DND-41 (cell line): ENCODE measurements at regions not wholly inside any gene's neighbourhood (a gene's known extent, or its start where the extent isn't known, plus 50 kb on each side); places are given as distances from the start of the nearest gene placed in this dataset.

Experiments used
- ATAC-seq: fragments of 200-7000 bp; cut with Tn5 transposase; 3 replicates; pipeline ENCODE4 v1.9.1; 2021; ENCODE audit warnings: low read depth; ENCODE audit not compliant: insufficient read depth
- DNase-seq: peaks from one replicate; pipeline ENCODE4 v3.0.0-alpha.2; 2020
- H2AFZ ChIP-seq: 2 replicates; pipeline ENCODE4 v1.6.0; 2012; ENCODE audit warnings: low read depth, low read length
- H3K27ac ChIP-seq: 2 replicates; pipeline ENCODE4 v1.5.1; 2012; ENCODE audit warnings: low read length, inconsistent platforms
- H3K27me3 ChIP-seq: fragments of 200-600 bp; sonication (generic); 2 replicates; pipeline ENCODE4 v1.6.0; 2012; ENCODE audit warnings: low read length, mild to moderate bottlenecking, inconsistent platforms; ENCODE audit not compliant: insufficient read depth, poor library complexity
- H3K36me3 ChIP-seq: 2 replicates; pipeline ENCODE4 v1.5.1; 2012; ENCODE audit warnings: low read length, inconsistent platforms; ENCODE audit not compliant: insufficient read depth
- H3K4me1 ChIP-seq: 2 replicates; pipeline ENCODE4 v1.5.1; 2012; ENCODE audit warnings: mild to moderate bottlenecking, low read length; ENCODE audit not compliant: insufficient read depth
- H3K4me2 ChIP-seq: 2 replicates; pipeline ENCODE4 v1.6.0; 2012; ENCODE audit warnings: mild to moderate bottlenecking, moderate library complexity, low read length, inconsistent platforms; ENCODE audit not compliant: insufficient read depth
- H3K4me3 ChIP-seq, 2 experiments: fragments of 200-600 bp in 1 of 2; shearing (Covaris generic) in 1 of 2; 2 replicates each; pipeline ENCODE4 v1.5.1; 2012 to 2016; ENCODE audit warnings: inconsistent platforms in 2 of 2, low read length in 2 of 2, mild to moderate bottlenecking in 2 of 2, low read depth in 1 of 2, moderate library complexity in 1 of 2
- H3K79me2 ChIP-seq: 2 replicates; pipeline ENCODE4 v1.6.0; 2012; ENCODE audit warnings: low read length, inconsistent platforms; ENCODE audit not compliant: insufficient read depth
- H3K9ac ChIP-seq: 2 replicates; pipeline ENCODE4 v1.6.0; 2012; ENCODE audit warnings: low read depth, mild to moderate bottlenecking, inconsistent platforms, low read length, moderate library complexity
- H3K9me3 ChIP-seq: 2 replicates; pipeline ENCODE4 v1.5.1; 2012; ENCODE audit warnings: low read length, moderate library complexity, mild to moderate bottlenecking, inconsistent platforms; ENCODE audit not compliant: insufficient read depth, severe bottlenecking
- H4K20me1 ChIP-seq: 2 replicates; pipeline ENCODE4 v1.6.0; 2012; ENCODE audit warnings: low read length; ENCODE audit not compliant: insufficient read depth
- EZH2 ChIP-seq: IDR thresholded peaks from 3 replicates; pipeline ENCODE4 v1.6.1; 2012; ENCODE audit warnings: borderline replicate concordance, low read depth, mild to moderate bottlenecking, moderate library complexity, low read length, inconsistent platforms; ENCODE audit not compliant: severe bottlenecking
- TF ChIP-seq, protein P1 (sequence below): IDR thresholded peaks from 2 replicates; pipeline ENCODE4 v1.5.1; 2012; ENCODE audit warnings: borderline replicate concordance, low read length, moderate library complexity, mild to moderate bottlenecking; ENCODE audit not compliant: poor library complexity, severe bottlenecking; ENCODE audit errors: extremely low read depth

GRCh38 chr4:67158666-67159065 lies 386.6 kb downstream of the CENPC start:
- TF ChIP-seq, protein P1, sequence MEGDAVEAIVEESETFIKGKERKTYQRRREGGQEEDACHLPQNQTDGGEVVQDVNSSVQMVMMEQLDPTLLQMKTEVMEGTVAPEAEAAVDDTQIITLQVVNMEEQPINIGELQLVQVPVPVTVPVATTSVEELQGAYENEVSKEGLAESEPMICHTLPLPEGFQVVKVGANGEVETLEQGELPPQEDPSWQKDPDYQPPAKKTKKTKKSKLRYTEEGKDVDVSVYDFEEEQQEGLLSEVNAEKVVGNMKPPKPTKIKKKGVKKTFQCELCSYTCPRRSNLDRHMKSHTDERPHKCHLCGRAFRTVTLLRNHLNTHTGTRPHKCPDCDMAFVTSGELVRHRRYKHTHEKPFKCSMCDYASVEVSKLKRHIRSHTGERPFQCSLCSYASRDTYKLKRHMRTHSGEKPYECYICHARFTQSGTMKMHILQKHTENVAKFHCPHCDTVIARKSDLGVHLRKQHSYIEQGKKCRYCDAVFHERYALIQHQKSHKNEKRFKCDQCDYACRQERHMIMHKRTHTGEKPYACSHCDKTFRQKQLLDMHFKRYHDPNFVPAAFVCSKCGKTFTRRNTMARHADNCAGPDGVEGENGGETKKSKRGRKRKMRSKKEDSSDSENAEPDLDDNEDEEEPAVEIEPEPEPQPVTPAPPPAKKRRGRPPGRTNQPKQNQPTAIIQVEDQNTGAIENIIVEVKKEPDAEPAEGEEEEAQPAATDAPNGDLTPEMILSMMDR: no peak
- TF ChIP-seq EZH2: no peak
- Histone ChIP-seq H4K20me1 (no peaks in the 10 kb centered on the region), H3K9ac (no peak overlapping the region), H3K36me3 (no peaks in the 10 kb centered on the region), H3K4me3 (no peak overlapping the region), H3K4me1 (peaks cover 8% of the 10 kb centered on the region; the same call in 1 of the 2 replicates), H2AFZ (no peak overlapping the region), H3K79me2 (no peaks in the 10 kb centered on the region), H3K9me3 (no peaks in the 10 kb centered on the region), H3K27ac (no peak overlapping the region), H3K4me2 (no peak overlapping the region), H3K27me3 (no peaks in the 10 kb centered on the region)
- no peak for DNase-seq
- ATAC-seq: no peak

DNA sequence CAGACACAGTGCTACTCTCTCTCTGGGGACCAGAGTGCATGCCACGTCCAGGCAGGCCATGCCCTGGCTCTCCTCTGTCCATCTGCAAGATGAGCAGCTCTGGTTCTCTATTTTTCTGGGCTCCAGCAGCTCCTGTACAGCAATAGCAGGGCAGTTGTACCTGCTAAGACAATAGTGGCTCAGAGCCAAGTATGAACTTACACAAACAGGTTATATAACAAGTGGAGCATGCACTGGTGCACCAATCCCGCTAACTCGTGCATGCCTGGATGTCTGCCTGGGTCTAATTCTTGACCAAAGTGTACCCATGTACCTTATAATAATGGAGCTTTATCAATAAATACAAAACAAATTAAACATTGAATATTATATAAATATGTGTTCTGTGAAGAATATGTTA lies 392.3 kb downstream of the CENPC start:
- no peaks in the 10 kb centered on the region for H3K36me3 ChIP-seq
- no peaks in the 10 kb centered on the region for H3K9me3 ChIP-seq
- no peak overlapping the region for H3K4me2 ChIP-seq
- DNase-seq (no peak), ATAC-seq (no peak)
- no peak for TF ChIP-seq EZH2
- TF ChIP-seq, protein P1: no peak
- no peak overlapping the region for H3K27ac ChIP-seq
- no peaks in the 10 kb centered on the region for H3K79me2 ChIP-seq
- 0 out of 2 replicates have a peak overlapping the region, but pooled peaks have one; percentile 27 for H2AFZ ChIP-seq
- H4K20me1 ChIP-seq: no peaks in the 10 kb centered on the region
- H3K9ac ChIP-seq: no peak overlapping the region
- no peaks in the 10 kb centered on the region for H3K27me3 ChIP-seq
- no peaks in the 10 kb centered on the region for H3K4me1 ChIP-seq
- no peak overlapping the region for H3K4me3 ChIP-seq

GRCh38 chr4:67151376-67152343 lies 393.6 kb downstream of the CENPC start:
- Histone ChIP-seq H3K36me3 (no peaks in the 10 kb centered on the region), H3K4me3 (no peak overlapping the region), H4K20me1 (no peaks in the 10 kb centered on the region), H2AFZ (no peak overlapping the region), H3K27ac (no peak overlapping the region), H3K27me3 (no peaks in the 10 kb centered on the region), H3K4me2 (no peak overlapping the region), H3K79me2 (no peaks in the 10 kb centered on the region), H3K4me1 (no peaks in the 10 kb centered on the region), H3K9me3 (no peaks in the 10 kb centered on the region), H3K9ac (no peak overlapping the region)
- TF ChIP-seq, protein P1: no peak
- no peak for TF ChIP-seq EZH2
- no peak for DNase-seq
- ATAC-seq: no peak
